HG03280 (cell line): ENCODE measurements at regions not wholly inside any gene's neighbourhood (a gene's known extent, or its start where the extent isn't known, plus 50 kb on each side); places are given as distances from the start of the nearest gene placed in this dataset.

ENCODE experiments used
- ATAC-seq: cut with Tn5 transposase; IDR thresholded peaks from one replicate; pipeline ENCODE4 v1.9.1; 2021; ENCODE audit warnings: mild to moderate bottlenecking, moderate library complexity; ENCODE audit not compliant: unreplicated experiment

DNA sequence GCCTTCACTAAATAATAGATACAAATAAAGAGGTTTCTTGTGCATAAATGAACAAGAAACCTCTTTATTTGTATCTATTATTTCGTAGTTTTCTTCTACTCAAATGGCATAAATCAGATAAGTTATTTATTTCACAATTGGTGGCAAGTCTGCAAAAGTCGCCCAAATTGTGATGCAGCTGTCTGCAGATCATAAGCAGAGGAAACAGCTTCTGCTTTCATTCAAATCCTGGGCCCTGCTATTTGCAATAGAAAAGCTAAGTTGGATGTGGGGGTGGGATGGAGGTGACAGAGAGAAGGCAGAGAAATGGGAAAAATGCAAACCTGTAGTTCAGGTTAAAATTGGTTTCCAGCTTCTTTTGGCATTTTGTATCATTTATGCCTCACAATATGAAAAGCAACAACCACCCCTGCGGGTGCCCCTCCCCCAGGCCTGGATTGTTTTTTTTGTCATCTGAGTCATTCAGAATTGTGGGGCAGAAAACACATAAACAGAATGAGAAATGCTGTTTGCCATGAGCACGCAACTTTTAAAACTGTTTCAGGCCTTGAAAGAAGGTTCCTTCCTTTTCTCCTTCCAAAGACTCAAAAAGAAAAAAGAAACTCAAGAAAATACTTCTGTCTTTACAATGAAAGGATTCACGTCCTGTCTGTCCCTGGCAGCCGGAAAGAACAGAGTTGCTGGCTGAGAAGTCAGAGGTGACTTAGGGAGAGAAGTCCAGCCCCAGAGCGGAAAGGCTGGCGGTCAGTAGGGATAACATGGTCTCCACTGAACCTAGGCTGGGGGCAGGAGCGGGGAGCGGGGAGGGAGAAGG, 132.9 kb downstream of the BAMBI start:
- no peak for ATAC-seq

GRCh38 chr10:28811639-28812349, 134.5 kb downstream of the BAMBI start:
- ATAC-seq, result no peak

GRCh38 chr10:28812384-28813372, 135.4 kb downstream of the BAMBI start:
- ATAC-seq, result no peak

- no peak for ATAC-seq
Observed at GRCh38 chr10:28815681-28816080, 138.4 kb downstream of the BAMBI start.

- ATAC-seq, result no peak
Observed at GRCh38 chr10:28822719-28823464, 145.6 kb downstream of the BAMBI start.

- no peak for ATAC-seq
Observed at GRCh38 chr10:28823501-28824075, 146.3 kb downstream of the BAMBI start.

GRCh38 chr10:28833313-28833712, 156.0 kb downstream of the BAMBI start:
- ATAC-seq, result no peak

GRCh38 chr10:28836435-28836743, 159.1 kb downstream of the BAMBI start:
- ATAC-seq, result no peak

DNA sequence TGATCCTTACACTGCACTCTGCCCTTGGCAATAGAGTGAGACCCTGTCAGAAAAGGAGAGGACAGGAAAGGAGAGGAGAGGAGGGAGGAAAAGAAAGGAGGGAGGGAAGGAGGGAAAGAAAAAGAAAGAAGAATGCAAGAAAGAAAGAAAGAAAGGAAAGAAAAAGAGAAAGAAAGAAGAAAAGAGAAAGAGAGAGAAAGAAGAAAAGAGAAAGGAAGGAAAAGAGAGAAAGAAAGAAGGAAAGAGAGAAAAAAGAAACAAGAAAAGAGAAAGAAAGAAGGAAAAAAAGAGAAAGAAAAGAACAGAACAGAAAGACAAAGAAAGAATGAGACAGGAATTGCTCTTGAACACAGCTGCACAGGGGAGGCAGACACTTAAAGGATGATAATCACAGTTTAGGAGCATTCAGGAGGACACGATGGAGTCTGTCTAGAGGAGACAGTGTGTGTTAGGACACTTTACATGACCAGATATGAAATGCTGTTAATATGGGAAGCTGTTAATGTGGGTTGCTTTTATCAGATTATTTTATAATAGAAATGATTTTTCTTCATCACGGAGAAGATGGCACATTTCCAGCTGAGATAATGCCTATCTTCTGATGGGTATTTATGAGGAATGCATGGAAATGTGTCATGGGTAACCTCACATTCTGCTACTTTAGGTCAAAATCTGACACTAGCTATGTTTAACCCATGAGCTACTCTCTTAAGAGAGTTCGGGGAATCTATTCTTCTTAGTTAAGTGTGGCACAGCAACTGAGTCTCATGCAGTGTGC, 160.5 kb downstream of the BAMBI start:
- no peak for ATAC-seq

DNA sequence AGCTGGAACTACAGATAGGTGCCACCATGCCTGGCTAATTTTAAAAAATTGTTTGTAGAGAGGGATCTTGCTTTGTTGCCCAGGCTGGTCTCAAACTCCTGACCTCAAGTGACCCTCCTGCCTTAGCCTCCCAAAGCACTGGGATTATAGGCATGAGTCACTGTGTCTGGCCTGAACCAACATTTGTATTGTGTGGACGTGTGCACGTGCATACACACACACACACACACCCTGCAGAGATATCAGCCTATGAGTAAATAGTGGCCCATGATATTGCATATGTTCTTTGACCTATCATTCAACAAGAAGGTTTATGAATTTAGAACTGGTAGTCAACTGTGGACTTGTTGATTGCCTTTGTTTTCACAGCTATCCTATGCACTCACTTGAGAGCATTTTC, 161.6 kb downstream of the BAMBI start:
- ATAC-seq, result no peak

- no peak for ATAC-seq
Observed at GRCh38 chr10:28839600-28840007, 162.3 kb downstream of the BAMBI start.

GRCh38 chr10:28840202-28840601, 162.9 kb downstream of the BAMBI start:
- ATAC-seq, result no peak

DNA sequence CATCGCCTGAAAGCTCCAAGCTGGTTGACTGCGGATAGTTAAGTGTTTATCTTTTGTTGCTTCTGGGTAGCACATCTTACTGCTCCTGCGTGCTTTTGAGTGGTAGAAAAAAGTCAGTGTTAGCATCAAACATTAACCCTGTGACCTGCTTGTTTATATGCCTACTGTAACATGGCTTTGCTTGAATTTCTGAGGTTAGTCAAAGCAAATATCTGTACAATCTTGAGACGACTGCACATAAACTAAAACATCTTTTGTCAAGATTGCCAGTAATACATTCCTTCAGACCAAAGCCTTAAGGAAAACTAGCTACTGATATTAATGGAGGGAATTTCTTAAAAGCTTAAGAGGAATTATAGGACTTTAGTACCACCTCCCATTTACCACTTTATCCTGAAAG, 163.7 kb downstream of the BAMBI start:
- no peak for ATAC-seq

GRCh38 chr10:28841625-28842024, 164.3 kb downstream of the BAMBI start:
- no peak for ATAC-seq

GRCh38 chr10:28842321-28842720, 165.0 kb downstream of the BAMBI start:
- ATAC-seq, result no peak

DNA sequence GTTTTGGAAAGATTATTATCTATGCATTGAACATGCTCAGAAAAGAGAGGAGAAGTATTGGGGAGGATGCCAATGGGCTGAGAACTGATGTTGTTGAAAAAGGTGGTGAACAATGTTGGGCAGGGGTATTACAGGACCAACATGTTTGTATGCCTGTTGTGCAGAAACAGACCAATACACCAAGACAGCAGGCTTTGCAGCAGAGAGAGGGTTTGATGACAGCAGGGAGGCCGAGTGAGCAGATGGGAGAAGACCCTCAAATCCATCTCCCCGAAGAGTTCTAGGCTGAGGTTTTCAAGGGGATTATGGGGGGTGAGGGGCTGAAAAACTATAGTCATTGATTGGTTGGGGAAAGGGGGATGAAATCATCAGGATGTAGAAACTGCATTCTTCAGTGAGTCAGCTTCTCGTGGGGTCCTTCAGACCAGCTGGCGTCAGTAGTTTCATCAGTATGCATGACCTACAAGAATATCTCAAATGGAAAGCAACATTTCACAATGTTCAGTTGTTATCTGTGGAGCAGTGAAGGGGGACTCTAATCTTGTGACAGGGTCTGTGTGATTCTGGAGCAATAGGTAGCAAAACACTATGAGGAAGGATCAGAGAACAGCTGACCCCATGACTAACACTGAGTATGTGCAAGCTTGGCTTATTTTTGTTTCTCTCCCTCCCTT, 167.8 kb downstream of the BAMBI start:
- no peak for ATAC-seq

GRCh38 chr10:28849309-28849708, 172.0 kb downstream of the BAMBI start:
- ATAC-seq, result no peak

GRCh38 chr10:28849821-28850220, 172.5 kb downstream of the BAMBI start:
- ATAC-seq, result no peak

GRCh38 chr10:28850784-28851183, 173.5 kb downstream of the BAMBI start:
- no peak for ATAC-seq
